ENCODE measurements at regions not wholly inside any gene's neighbourhood (a gene's known extent, or its start where the extent isn't known, plus 50 kb on each side); places are given as distances from the start of the nearest gene placed in this dataset.
"Not testable (repeated sequence)": the region's sequence is repeated elsewhere in the genome, so short reads cannot be mapped to it uniquely, and the experiment has no call there.

DNA sequence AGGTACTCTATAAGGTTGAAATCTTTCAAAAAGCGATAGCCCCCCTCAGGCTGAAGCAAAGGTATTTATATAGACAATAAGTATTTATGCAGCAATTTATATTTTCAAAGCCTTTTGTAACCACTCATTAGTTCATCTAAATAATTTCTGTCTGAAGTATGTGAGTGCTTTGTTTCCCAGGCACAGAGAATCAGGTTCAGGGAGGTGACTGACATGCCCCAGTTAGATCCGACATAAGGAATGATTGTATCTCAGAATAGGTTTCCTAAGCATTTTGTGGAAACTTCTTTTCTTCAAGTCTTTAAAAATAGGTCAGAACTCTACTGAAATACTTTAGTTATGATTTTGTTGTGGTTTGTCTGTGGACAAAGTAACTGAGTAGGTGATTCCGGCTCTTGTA, 283.4 kb upstream of the G2E3 start:
- no peak overlapping the region for H3K4me2 ChIP-seq
- H3K9me3 ChIP-seq, result no peaks in the 10 kb centered on the region
- no peak for DNase-seq (ENCODE audit: low read depth in 1 of 2, low spot score in 1 of 2)

DNA sequence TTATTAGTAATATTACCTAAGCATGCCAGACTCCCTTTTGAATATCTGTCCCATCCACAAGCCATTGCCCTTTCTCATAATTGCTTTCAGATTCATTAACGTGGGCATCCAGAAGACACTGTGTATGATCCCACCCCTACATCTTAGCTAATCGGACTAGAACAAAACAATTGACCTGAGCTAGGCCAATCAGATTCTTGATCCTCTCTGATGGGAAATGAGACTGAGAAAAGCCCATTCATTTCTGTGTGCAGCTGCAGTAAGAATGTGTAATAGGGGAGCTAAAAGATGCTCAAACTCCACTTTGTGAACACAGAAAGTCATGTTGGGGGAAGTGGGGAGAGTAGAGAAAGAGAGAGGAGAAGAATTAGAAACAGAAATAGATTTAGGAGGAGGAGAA, 281.7 kb upstream of the G2E3 start:
- TF ChIP-seq MAZ (IDR thresholded peaks at IDR 0.05; ENCODE audit: borderline replicate concordance, low read depth, low read length), result no peak
- no peak for TF ChIP-seq HDAC2 (IDR thresholded peaks at IDR 0.05)
- TF ChIP-seq NPAS2 (CRISPR knock-in tag; IDR thresholded peaks at IDR 0.05; ENCODE audit: borderline replicate concordance), result no peak
- no peak for TF ChIP-seq ZNF302 (CRISPR knock-in tag; IDR thresholded peaks at IDR 0.05)
- TF ChIP-seq, protein P1, sequence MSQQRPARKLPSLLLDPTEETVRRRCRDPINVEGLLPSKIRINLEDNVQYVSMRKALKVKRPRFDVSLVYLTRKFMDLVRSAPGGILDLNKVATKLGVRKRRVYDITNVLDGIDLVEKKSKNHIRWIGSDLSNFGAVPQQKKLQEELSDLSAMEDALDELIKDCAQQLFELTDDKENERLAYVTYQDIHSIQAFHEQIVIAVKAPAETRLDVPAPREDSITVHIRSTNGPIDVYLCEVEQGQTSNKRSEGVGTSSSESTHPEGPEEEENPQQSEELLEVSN (IDR thresholded peaks at IDR 0.05; ENCODE audit: borderline replicate concordance, low read depth), result no peak
- no peak for TF ChIP-seq CBX2 (IDR thresholded peaks at IDR 0.05; ENCODE audit: borderline replicate concordance, low read depth)
- TF ChIP-seq HEYL (CRISPR knock-in tag; IDR thresholded peaks at IDR 0.05), result no peak
- no peak for TF ChIP-seq MYC (IDR thresholded peaks at IDR 0.05; ENCODE audit: borderline replicate concordance, low read length)
- TF ChIP-seq, protein P2, sequence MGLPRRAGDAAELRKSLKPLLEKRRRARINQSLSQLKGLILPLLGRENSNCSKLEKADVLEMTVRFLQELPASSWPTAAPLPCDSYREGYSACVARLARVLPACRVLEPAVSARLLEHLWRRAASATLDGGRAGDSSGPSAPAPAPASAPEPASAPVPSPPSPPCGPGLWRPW (IDR thresholded peaks at IDR 0.05), result no peak
- TF ChIP-seq ZSCAN20 (CRISPR knock-in tag; IDR thresholded peaks at IDR 0.05), result no peak
- TF ChIP-seq, protein P3, sequence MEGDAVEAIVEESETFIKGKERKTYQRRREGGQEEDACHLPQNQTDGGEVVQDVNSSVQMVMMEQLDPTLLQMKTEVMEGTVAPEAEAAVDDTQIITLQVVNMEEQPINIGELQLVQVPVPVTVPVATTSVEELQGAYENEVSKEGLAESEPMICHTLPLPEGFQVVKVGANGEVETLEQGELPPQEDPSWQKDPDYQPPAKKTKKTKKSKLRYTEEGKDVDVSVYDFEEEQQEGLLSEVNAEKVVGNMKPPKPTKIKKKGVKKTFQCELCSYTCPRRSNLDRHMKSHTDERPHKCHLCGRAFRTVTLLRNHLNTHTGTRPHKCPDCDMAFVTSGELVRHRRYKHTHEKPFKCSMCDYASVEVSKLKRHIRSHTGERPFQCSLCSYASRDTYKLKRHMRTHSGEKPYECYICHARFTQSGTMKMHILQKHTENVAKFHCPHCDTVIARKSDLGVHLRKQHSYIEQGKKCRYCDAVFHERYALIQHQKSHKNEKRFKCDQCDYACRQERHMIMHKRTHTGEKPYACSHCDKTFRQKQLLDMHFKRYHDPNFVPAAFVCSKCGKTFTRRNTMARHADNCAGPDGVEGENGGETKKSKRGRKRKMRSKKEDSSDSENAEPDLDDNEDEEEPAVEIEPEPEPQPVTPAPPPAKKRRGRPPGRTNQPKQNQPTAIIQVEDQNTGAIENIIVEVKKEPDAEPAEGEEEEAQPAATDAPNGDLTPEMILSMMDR (IDR thresholded peaks at IDR 0.05), result no peak
- TF ChIP-seq, protein P4, sequence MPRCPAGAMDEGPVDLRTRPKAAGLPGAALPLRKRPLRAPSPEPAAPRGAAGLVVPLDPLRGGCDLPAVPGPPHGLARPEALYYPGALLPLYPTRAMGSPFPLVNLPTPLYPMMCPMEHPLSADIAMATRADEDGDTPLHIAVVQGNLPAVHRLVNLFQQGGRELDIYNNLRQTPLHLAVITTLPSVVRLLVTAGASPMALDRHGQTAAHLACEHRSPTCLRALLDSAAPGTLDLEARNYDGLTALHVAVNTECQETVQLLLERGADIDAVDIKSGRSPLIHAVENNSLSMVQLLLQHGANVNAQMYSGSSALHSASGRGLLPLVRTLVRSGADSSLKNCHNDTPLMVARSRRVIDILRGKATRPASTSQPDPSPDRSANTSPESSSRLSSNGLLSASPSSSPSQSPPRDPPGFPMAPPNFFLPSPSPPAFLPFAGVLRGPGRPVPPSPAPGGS (IDR thresholded peaks at IDR 0.05), result no peak
- no peak for TF ChIP-seq FOSL2 (IDR thresholded peaks at IDR 0.05)
- no peak for TF ChIP-seq FOSL2 (CRISPR knock-in tag; IDR thresholded peaks at IDR 0.05)
- no peak for TF ChIP-seq FOXS1 (CRISPR knock-in tag; IDR thresholded peaks at IDR 0.05)
- TF ChIP-seq RCOR1 (IDR thresholded peaks at IDR 0.05; ENCODE audit: low read depth, low read length), result no peak
- TF ChIP-seq, protein P5, sequence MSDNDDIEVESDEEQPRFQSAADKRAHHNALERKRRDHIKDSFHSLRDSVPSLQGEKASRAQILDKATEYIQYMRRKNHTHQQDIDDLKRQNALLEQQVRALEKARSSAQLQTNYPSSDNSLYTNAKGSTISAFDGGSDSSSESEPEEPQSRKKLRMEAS (IDR thresholded peaks at IDR 0.05), result no peak
- ATAC-seq (no peak), FAIRE-seq (no peak), DNase-seq (ENCODE audit: low read depth in 1 of 2, low spot score in 1 of 2) (no peak)
- H3K4me3 ChIP-seq, result no peak overlapping the region
- no peak overlapping the region for H3K4me2 ChIP-seq
- POLR2A ChIA-PET, result no interaction called here
- H3K9me3 ChIP-seq, result no peaks in the 10 kb centered on the region
- H3K27ac ChIP-seq, result no peak overlapping the region
- CTCF ChIA-PET, result no interaction called here
- H3K4me1 ChIP-seq, result no peaks in the 10 kb centered on the region
- 8% methylated on average over 2 of the region's 2 CpGs for WGBS (ENCODE audit: missing lambda C conversion rate)

More for the DNA sequence above, 283.4 kb upstream of the G2E3 start:
- H3K4me3 ChIP-seq, result no peak overlapping the region
- ChIA-PET POLR2A (no interaction called here), CTCF (interaction anchor here (1.6 kb wide), 1 partner anchor 9 kb away, joined by 7 read pairs; no protein-coding TSS in a partner anchor)
- TF ChIP-seq, protein P2 (IDR thresholded peaks at IDR 0.05), result no peak
- TF ChIP-seq, protein P6, sequence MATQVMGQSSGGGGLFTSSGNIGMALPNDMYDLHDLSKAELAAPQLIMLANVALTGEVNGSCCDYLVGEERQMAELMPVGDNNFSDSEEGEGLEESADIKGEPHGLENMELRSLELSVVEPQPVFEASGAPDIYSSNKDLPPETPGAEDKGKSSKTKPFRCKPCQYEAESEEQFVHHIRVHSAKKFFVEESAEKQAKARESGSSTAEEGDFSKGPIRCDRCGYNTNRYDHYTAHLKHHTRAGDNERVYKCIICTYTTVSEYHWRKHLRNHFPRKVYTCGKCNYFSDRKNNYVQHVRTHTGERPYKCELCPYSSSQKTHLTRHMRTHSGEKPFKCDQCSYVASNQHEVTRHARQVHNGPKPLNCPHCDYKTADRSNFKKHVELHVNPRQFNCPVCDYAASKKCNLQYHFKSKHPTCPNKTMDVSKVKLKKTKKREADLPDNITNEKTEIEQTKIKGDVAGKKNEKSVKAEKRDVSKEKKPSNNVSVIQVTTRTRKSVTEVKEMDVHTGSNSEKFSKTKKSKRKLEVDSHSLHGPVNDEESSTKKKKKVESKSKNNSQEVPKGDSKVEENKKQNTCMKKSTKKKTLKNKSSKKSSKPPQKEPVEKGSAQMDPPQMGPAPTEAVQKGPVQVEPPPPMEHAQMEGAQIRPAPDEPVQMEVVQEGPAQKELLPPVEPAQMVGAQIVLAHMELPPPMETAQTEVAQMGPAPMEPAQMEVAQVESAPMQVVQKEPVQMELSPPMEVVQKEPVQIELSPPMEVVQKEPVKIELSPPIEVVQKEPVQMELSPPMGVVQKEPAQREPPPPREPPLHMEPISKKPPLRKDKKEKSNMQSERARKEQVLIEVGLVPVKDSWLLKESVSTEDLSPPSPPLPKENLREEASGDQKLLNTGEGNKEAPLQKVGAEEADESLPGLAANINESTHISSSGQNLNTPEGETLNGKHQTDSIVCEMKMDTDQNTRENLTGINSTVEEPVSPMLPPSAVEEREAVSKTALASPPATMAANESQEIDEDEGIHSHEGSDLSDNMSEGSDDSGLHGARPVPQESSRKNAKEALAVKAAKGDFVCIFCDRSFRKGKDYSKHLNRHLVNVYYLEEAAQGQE (IDR thresholded peaks at IDR 0.05), result no peak
- no peak for TF ChIP-seq KDM5A (IDR thresholded peaks at IDR 0.05)
- TF ChIP-seq ZSCAN20 (CRISPR knock-in tag; IDR thresholded peaks at IDR 0.05), result no peak
- 38% methylated on average over 3 of the region's 3 CpGs for WGBS (ENCODE audit: missing lambda C conversion rate)
- ATAC-seq, result no peak
- FAIRE-seq, result no peak
- no peak overlapping the region for H3K27ac ChIP-seq
- no peaks in the 10 kb centered on the region for H3K4me1 ChIP-seq

DNA sequence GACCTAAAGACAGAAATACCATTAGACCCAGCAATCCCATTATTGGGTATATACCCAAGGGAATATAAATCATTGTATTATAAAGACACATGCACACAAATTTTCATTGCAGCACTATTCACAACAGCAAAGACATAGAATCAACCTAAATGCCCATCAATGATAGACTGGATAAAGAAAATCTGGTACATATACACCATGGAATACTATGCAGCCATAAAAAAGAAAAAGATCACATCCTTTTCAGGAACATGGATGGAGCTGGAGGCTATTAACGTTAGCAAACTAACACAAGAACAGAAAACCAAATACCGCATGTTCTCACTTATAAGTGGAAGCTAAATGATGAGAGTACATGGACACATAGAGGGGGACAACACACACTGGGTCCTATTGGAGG, 280.1 kb upstream of the G2E3 start:
- DNase-seq (ENCODE audit: low read depth in 1 of 2, low spot score in 1 of 2); FAIRE-seq; H3K4me1 ChIP-seq; H3K27ac ChIP-seq; H3K4me2 ChIP-seq; ATAC-seq; POLR2A ChIA-PET; H3K9me3 ChIP-seq; H3K4me3 ChIP-seq: not testable (repeated sequence)
- WGBS (ENCODE audit: missing lambda C conversion rate), result 20% methylated on average over 2 of the region's 2 CpGs
- CTCF ChIA-PET, result interaction anchor here (0.6 kb wide), 1 partner anchor 592 kb away, joined by 3 read pairs; no protein-coding TSS in a partner anchor
